IMR-90 (cell line): ENCODE measurements at regions not wholly inside any gene's neighbourhood (a gene's known extent, or its start where the extent isn't known, plus 50 kb on each side); places are given as distances from the start of the nearest gene placed in this dataset.

ENCODE experiments used
- ATAC-seq: fragments of 200-7000 bp; cut with Tn5 transposase; 2 replicates; pipeline ENCODE4 v1.9.1; 2020; ENCODE audit warnings: low read depth, mild to moderate bottlenecking, moderate library complexity
- BruUV-seq: library from RNA; stranded (reverse); fragments of 400-500 nt; replicated peaks from 2 replicates; lab custom pipeline; 2021; lab: Mats Ljungman, UMichigan
- CTCF ChIA-PET: fragments of 300-600 bp; formaldehyde crosslinking; extraction: SDS; loops from one replicate; lab custom pipeline; 2021; ENCODE audit warnings: antibody characterized with exemption; lab: Yijun Ruan, JAX
- POLR2A ChIA-PET: fragments of 300-600 bp; sonication (Branson Sonifier 250); formaldehyde crosslinking; loops from one replicate; lab custom pipeline; 2022; ENCODE audit warnings: antibody characterized with exemption; ENCODE audit not compliant: unreplicated experiment; lab: Charles Lee
- DNase-seq: peaks from one replicate; pipeline ENCODE4 v3.0.0; 2013
- H2AFZ ChIP-seq: replicated peaks from 2 replicates; pipeline ENCODE3; 2013; ENCODE audit warnings: low read length, mild to moderate bottlenecking; ENCODE audit not compliant: poor library complexity
- H2AK5ac ChIP-seq: 2 replicates; pipeline ENCODE4 v1.6.1; 2013; ENCODE audit warnings: low read depth, low read length, inconsistent platforms
- H2AK9ac ChIP-seq: replicated peaks from 2 replicates; pipeline ENCODE3; 2013; ENCODE audit warnings: mild to moderate bottlenecking, low read depth, low read length, moderate library complexity; ENCODE audit not compliant: poor library complexity
- H2BK120ac ChIP-seq: 2 replicates; pipeline ENCODE4 v1.6.1; 2013; ENCODE audit warnings: low read depth, low read length, inconsistent platforms
- H2BK15ac ChIP-seq: 3 replicates; pipeline ENCODE4 v1.6.1; 2013; ENCODE audit warnings: low read depth, low read length, inconsistent platforms
- H2BK20ac ChIP-seq: 2 replicates; pipeline ENCODE4 v1.6.1; 2013; ENCODE audit warnings: low read depth, mild to moderate bottlenecking, inconsistent platforms, low read length, moderate library complexity
- H2BK5ac ChIP-seq: 2 replicates; pipeline ENCODE4 v1.6.1; 2013; ENCODE audit warnings: mild to moderate bottlenecking, low read depth, low read length, inconsistent platforms; ENCODE audit not compliant: poor library complexity, severe bottlenecking
- H3K14ac ChIP-seq: replicated peaks from 2 replicates; pipeline ENCODE4 v1.6.1; 2013; ENCODE audit warnings: low read depth, low read length, inconsistent platforms
- H3K18ac ChIP-seq: 2 replicates; pipeline ENCODE4 v1.6.1; 2013; ENCODE audit warnings: low read depth, low read length, control low read depth
- H3K23ac ChIP-seq: 2 replicates; pipeline ENCODE4 v1.6.1; 2013; ENCODE audit warnings: low read depth, low read length, inconsistent platforms
- H3K27ac ChIP-seq: 2 replicates; pipeline ENCODE4 v1.5.1; 2013; ENCODE audit warnings: mild to moderate bottlenecking, control low read depth, low read length; ENCODE audit not compliant: insufficient read depth
- H3K27me3 ChIP-seq: 2 replicates; pipeline ENCODE4 v1.6.1; 2013; ENCODE audit warnings: low read length; ENCODE audit not compliant: control insufficient read depth, insufficient read depth
- H3K36me3 ChIP-seq: 2 replicates; pipeline ENCODE4 v1.6.1; 2013; ENCODE audit warnings: low read length, mixed read lengths; ENCODE audit not compliant: control insufficient read depth, insufficient read depth
- H3K4ac ChIP-seq: 2 replicates; pipeline ENCODE4 v1.6.1; 2013; ENCODE audit warnings: low read depth, low read length, inconsistent platforms
- H3K4me1 ChIP-seq: 2 replicates; pipeline ENCODE4 v1.6.1; 2013; ENCODE audit warnings: low read length, mixed read lengths; ENCODE audit not compliant: control insufficient read depth, insufficient read depth
- H3K4me2 ChIP-seq: 2 replicates; pipeline ENCODE4 v1.6.1; 2013; ENCODE audit warnings: low read depth, mild to moderate bottlenecking, control low read depth, low read length, moderate library complexity
- H3K4me3 ChIP-seq: 2 replicates; pipeline ENCODE4 v1.5.1; 2013; ENCODE audit warnings: low read depth, mild to moderate bottlenecking, control low read depth, low read length, moderate library complexity; ENCODE audit not compliant: insufficient read depth
- H3K56ac ChIP-seq: 2 replicates; pipeline ENCODE4 v1.6.1; 2013; ENCODE audit warnings: low read length, inconsistent platforms; ENCODE audit not compliant: insufficient read depth; ENCODE audit errors: extremely low read depth
- H3K79me1 ChIP-seq, 2 experiments: 2 replicates each; pipeline ENCODE4 v1.6.1; 2013; ENCODE audit warnings: low read length in 2 of 2, inconsistent platforms in 1 of 2, low read depth in 1 of 2
- H3K9ac ChIP-seq: 2 replicates; pipeline ENCODE4 v1.6.1; 2013; ENCODE audit warnings: low read depth, low read length, control low read depth
- H3K9me1 ChIP-seq: 2 replicates; pipeline ENCODE4 v1.6.1; 2013; ENCODE audit warnings: low read length, inconsistent platforms; ENCODE audit not compliant: insufficient read depth
- H3K9me3 ChIP-seq: 2 replicates; pipeline ENCODE4 v1.6.1; 2013; ENCODE audit warnings: low read length; ENCODE audit not compliant: control insufficient read depth, insufficient read depth
- H4K20me1 ChIP-seq: 2 replicates; pipeline ENCODE4 v1.6.1; 2013; ENCODE audit warnings: low read length, inconsistent platforms; ENCODE audit not compliant: insufficient read depth
- H4K5ac ChIP-seq: 2 replicates; pipeline ENCODE4 v1.6.1; 2013; ENCODE audit warnings: mild to moderate bottlenecking, low read depth, low read length, control low read depth
- H4K8ac ChIP-seq, 2 experiments: 2 replicates each; pipeline ENCODE4 v1.6.1; 2013; ENCODE audit warnings: low read depth in 2 of 2, low read length in 2 of 2, control low read depth in 1 of 2, inconsistent platforms in 1 of 2
- H4K91ac ChIP-seq: 2 replicates; pipeline ENCODE4 v1.6.1; 2013; ENCODE audit warnings: low read depth, low read length, inconsistent platforms; ENCODE audit not compliant: insufficient read depth
- BHLHE40 ChIP-seq: fragments of 150-350 bp; IDR thresholded peaks from 2 replicates; pipeline ENCODE4 v1.6.1; 2016; ENCODE audit warnings: mild to moderate bottlenecking, low read depth, low read length
- CEBPB ChIP-seq: IDR thresholded peaks from 2 replicates; pipeline ENCODE4 v1.6.1; 2012; ENCODE audit warnings: low read depth, low read length, improper control_type of control experiment
- MAZ ChIP-seq: IDR thresholded peaks from 2 replicates; pipeline ENCODE4 v1.6.1; 2012; ENCODE audit warnings: low read depth, mild to moderate bottlenecking, low read length, improper control_type of control experiment, moderate library complexity, borderline replicate concordance
- POLR2A ChIP-seq: IDR thresholded peaks from 2 replicates; pipeline ENCODE4 v1.6.1; 2012; ENCODE audit warnings: mild to moderate bottlenecking, low read depth, low read length
- RCOR1 ChIP-seq: IDR thresholded peaks from 2 replicates; pipeline ENCODE4 v1.6.1; 2012; ENCODE audit warnings: mild to moderate bottlenecking, low read length, improper control_type of control experiment; ENCODE audit not compliant: insufficient replicate concordance
- SMC3 ChIP-seq: fragments of 150-350 bp; IDR thresholded peaks from 2 replicates; pipeline ENCODE4 v1.6.1; 2016; ENCODE audit warnings: low read depth, mild to moderate bottlenecking, antibody characterized with exemption, low read length, moderate library complexity
- WGBS, 2 experiments: methylation state at CpG; one replicate each; pipeline versions ENCODE4 v1.1.5 to v1.1.7; 2013; ENCODE audit warnings: missing lambda C conversion rate in 2 of 2; ENCODE audit not compliant: insufficient read length in 1 of 2; ENCODE audit errors: extremely low coverage in 2 of 2; 5-methylcytosine and 5-hydroxymethylcytosine counted together
- dilution Hi-C: fragments of 300-500 bp; cut with HindIII; formaldehyde crosslinking; loops from one replicate; pipeline ENCODE4 v1.14.3; 2018; ENCODE audit warnings: low sequenced_read_pairs; ENCODE audit not compliant: unreplicated experiment
- in situ Hi-C: fragments of 300-500 bp; cut with MboI; formaldehyde crosslinking; loops from 3 replicates; pipeline ENCODE4 v1.14.3; 2019; ENCODE audit warnings: low sequenced_read_pairs, inconsistent platforms, mixed read lengths
- intact Hi-C: fragments of 100-400 bp; cut with micrococcal nuclease; formaldehyde crosslinking; loops from 2 replicates; pipeline ENCODE4 v1.10.0; 2022
- TF ChIP-seq, protein P1 (sequence below): fragments of 150-350 bp; IDR thresholded peaks from 2 replicates; pipeline ENCODE4 v1.6.1; 2017; ENCODE audit warnings: mild to moderate bottlenecking, antibody characterized with exemption, low read length, low read depth
- TF ChIP-seq, protein P2 (sequence below): conservative IDR thresholded peaks from 2 replicates; pipeline ENCODE4 v1.5.1; 2012; ENCODE audit warnings: mild to moderate bottlenecking, low read depth, low read length, improper control_type of control experiment

DNA sequence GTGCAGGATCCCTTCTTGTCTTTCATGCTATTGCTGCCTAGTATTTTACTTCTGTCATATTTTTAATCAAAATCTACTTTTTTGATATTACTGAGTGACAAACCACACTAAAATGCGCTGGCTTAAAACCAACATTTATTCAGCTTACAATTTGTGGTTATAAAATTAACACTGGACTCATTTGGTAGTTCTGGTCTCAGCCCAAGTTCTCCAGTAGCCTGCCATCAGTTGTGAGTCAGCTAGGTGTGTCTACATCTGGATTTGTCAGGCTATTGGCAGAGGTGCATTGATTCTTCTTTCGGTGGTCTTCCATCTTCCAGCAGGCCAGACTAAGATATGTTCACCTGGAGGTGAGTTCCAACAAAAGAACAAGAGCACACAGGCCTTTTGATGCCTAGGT is 765.1 kb upstream of the FBXO33 start:
- H3K79me1 ChIP-seq, result no peaks in the 10 kb centered on the region
- intact Hi-C loops (no loop called here), in situ Hi-C loops (no loop called here), dilution Hi-C loops (no loop called here)
- ATAC-seq (no peak), DNase-seq (no peak)
- no peak overlapping the region for H4K91ac ChIP-seq
- no peaks in the 10 kb centered on the region for H3K4me1 ChIP-seq
- H2AK5ac ChIP-seq, result no peak overlapping the region
- H3K36me3 ChIP-seq, result no peaks in the 10 kb centered on the region
- no peak overlapping the region for H4K8ac ChIP-seq
- H3K14ac ChIP-seq, result no peak overlapping the region
- H2BK5ac ChIP-seq, result no peak overlapping the region
- no peaks in the 10 kb centered on the region for H3K27me3 ChIP-seq
- no peaks in the 10 kb centered on the region for H4K20me1 ChIP-seq
- H3K23ac ChIP-seq, result no peak overlapping the region
- no peak overlapping the region for H2BK120ac ChIP-seq
- no peaks in the 10 kb centered on the region for H3K9me1 ChIP-seq
- no peak overlapping the region for H3K4me3 ChIP-seq
- TF ChIP-seq POLR2A (no peak), MAZ (no peak), SMC3 (no peak), BHLHE40 (no peak), CEBPB (no peak), RCOR1 (no peak)
- TF ChIP-seq, protein P1, sequence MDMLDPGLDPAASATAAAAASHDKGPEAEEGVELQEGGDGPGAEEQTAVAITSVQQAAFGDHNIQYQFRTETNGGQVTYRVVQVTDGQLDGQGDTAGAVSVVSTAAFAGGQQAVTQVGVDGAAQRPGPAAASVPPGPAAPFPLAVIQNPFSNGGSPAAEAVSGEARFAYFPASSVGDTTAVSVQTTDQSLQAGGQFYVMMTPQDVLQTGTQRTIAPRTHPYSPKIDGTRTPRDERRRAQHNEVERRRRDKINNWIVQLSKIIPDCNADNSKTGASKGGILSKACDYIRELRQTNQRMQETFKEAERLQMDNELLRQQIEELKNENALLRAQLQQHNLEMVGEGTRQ, result no peak
- TF ChIP-seq, protein P2, sequence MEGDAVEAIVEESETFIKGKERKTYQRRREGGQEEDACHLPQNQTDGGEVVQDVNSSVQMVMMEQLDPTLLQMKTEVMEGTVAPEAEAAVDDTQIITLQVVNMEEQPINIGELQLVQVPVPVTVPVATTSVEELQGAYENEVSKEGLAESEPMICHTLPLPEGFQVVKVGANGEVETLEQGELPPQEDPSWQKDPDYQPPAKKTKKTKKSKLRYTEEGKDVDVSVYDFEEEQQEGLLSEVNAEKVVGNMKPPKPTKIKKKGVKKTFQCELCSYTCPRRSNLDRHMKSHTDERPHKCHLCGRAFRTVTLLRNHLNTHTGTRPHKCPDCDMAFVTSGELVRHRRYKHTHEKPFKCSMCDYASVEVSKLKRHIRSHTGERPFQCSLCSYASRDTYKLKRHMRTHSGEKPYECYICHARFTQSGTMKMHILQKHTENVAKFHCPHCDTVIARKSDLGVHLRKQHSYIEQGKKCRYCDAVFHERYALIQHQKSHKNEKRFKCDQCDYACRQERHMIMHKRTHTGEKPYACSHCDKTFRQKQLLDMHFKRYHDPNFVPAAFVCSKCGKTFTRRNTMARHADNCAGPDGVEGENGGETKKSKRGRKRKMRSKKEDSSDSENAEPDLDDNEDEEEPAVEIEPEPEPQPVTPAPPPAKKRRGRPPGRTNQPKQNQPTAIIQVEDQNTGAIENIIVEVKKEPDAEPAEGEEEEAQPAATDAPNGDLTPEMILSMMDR, result no peak
- H2AK9ac ChIP-seq, result no peak overlapping the region
- no peak overlapping the region for H4K5ac ChIP-seq
- no CpG with 5 or more reads among the region's 2 CpGs for WGBS, 2 experiments
- no peak overlapping the region for H2BK20ac ChIP-seq
- no peak overlapping the region for H2AFZ ChIP-seq
- peaks cover 7% of the 10 kb centered on the region; the same call in 1 of the 2 replicates for H3K9me3 ChIP-seq
- no peak overlapping the region for H3K9ac ChIP-seq
- H3K4me2 ChIP-seq, result no peak overlapping the region
- no peak overlapping the region for H3K27ac ChIP-seq
- no peak overlapping the region for H3K4ac ChIP-seq
- H2BK15ac ChIP-seq, result no peak overlapping the region
- CTCF ChIA-PET, result no interaction called here
- no TSS peak for BruUV-seq
- no peak overlapping the region for H3K56ac ChIP-seq
- no peak overlapping the region for H3K18ac ChIP-seq
- POLR2A ChIA-PET, result no interaction called here
